ENCODE measurements at regions not wholly inside any gene's neighbourhood (a gene's known extent, or its start where the extent isn't known, plus 50 kb on each side); places are given as distances from the start of the nearest gene placed in this dataset.
"Not testable (repeated sequence)": the region's sequence is repeated elsewhere in the genome, so short reads cannot be mapped to it uniquely, and the experiment has no call there.

DNA sequence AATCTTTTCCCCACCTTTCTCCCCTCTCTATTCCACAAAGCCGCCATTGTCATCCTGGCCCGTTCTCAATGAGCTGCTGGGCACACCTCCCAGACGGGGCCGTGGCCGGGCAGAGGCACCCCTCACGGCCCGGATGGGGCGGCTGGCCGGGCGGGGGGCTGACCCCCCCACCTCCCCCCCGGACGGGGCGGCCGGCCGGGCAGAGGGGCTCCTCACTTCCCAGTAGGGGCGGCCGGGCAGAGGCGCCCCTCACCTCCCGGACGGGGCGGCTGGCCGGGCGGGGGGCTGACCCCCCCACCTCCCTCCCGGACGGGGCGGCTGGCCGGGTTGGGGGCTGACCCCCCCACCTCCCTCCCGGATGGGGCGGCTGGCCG lies 85.6 kb downstream of the OR2B2 start:
- not testable (repeated sequence) for DNase-seq (ENCODE audit: low spot score)

DNA sequence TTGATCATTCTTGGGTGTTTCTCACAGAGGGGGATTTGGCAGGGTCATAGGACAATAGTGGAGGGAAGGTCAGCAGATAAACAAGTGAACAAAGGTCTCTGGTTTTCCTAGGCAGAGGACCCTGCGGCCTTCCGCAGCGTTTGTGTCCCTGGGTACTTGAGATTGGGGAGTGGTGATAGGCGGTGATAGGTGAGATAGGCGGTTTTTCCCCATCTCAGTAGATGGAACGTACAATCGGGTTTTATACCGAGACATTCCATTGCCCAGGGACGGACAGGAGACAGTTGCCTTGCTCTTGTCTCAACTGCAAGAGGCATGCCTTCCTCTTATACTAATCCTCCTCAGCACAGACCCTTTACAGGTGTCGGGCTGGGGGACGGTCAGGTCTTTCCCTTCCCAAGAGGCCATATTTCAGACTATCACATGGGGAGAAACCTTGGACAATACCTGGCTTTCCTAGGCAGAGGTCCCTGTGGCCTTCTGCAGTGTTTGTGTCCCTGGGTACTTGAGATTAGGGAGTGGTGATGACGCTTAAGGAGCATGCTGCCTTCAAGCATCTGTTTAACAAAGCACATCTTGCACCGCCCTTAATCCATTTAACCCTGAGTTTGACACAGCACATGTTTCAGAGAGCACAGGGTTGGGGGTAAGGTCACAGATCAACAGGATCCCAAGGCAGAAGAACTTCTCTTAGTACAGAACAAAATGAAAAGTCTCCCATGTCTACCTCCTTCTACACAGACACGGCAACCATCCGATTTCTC lies 86.2 kb downstream of the OR2B2 start:
- DNase-seq (ENCODE audit: low spot score), result not testable (repeated sequence)

GRCh38 chr6:27825025-27825793 lies 87.0 kb downstream of the OR2B2 start:
- no peak for DNase-seq (ENCODE audit: low spot score)

- not testable (repeated sequence) for DNase-seq (ENCODE audit: low spot score)
Observed at GRCh38 chr6:27824211-27825024, 87.8 kb downstream of the OR2B2 start.

GRCh38 chr6:27823714-27824210 lies 88.4 kb downstream of the OR2B2 start:
- DNase-seq (ENCODE audit: low spot score), result not testable (repeated sequence)

GRCh38 chr6:27816906-27817305 lies 95.3 kb downstream of the OR2B2 start:
- no peak for DNase-seq (ENCODE audit: low spot score)

GRCh38 chr6:27814665-27815424 lies 97.4 kb downstream of the OR2B2 start:
- no peak for DNase-seq (ENCODE audit: low spot score)

DNA sequence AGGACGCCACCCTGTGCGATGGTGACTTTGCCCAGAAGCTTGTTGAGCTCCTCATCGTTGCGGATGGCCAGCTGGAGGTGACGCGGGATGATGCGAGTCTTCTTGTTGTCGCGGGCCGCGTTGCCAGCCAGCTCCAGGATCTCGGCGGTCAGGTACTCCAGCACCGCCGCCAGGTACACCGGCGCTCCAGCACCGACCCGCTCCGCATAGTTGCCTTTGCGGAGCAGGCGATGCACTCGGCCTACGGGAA lies 97.9 kb downstream of the OR2B2 start:
- DNase-seq (ENCODE audit: low spot score), result not testable (repeated sequence)

DNA sequence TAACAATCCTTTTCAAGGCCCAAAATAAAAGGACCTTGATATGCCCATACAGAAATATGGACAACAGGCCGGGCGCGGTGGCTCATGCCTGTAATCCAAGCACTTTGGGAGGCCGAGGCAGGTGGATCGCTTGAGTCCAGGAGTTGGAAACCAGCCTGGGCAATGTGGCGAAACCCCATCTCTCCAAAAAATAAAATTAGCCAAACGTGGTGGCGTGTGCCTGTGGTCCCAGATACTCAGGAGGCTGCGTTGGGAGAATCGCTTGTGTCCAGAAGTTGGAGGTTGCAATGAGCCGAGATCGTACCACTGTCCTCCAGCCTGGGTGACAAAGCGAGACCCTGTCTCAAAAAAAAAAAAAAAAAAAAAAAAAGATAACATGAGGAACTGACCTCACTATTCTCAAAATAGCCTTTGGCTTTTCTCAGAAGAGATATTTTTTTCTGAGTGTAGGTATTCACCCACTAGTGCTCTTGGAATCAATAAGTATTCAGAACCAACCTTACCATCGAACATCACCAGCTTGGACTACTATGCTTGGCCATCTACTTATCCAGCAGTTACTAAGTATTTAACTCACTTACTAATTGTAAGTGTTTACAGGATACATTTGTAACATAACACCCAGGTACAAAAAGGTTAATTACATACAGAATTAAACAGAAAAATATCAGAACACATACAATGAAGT lies 99.2 kb downstream of the OR2B2 start:
- DNase-seq (ENCODE audit: low spot score), result no peak

GRCh38 chr6:27812078-27812804 lies 100.0 kb downstream of the OR2B2 start:
- no peak for DNase-seq (ENCODE audit: low spot score)

DNA sequence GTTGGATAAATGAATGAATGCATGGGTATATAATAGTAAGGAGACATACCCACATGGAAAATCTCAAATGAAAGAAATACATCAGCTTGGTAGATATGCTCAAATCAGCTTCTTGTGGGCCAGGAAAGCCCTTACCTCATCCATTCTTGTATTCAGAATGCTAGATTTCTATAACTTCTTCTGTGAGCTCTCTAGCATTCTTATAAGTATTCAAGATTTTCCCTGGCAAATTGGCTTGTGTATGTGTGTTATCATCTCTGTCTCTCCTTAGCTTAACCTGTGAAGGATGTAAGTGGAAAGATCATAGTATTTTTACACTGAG lies 100.8 kb downstream of the OR2B2 start:
- DNase-seq (ENCODE audit: low spot score), result no peak

DNA sequence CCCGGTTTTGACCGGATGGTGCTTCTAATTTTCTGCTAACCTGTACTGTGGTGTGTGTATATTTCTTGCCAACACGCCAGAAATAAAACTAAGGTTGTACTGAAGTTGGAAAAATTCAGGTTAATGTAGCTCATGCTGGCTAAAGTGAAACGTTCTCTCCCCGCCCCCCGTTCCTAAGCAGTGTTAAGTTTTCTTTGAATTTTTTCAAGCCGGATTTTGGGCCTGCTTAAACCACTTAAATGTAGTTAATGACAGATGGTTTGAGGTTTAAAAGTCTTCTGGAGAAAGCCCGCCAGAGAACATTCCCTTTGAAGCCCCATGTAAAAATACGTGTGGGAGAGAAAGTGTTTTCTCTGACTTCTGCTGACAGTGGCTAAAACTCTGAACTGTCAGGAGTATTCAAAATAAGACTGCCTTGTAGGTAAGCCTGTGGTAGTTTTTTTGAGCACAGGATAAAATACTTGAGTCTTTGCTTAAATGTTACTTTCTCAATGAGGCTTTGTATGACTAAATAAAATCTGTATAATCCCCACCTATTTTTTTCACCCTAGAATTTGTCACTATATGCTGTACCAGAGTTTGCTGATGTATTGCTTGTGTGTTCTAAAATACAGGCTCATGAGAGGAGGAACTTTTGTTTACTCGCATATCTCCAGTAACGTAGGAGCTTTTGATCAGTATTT lies 101.3 kb downstream of the OR2B2 start:
- no peak for DNase-seq (ENCODE audit: low spot score)

DNA sequence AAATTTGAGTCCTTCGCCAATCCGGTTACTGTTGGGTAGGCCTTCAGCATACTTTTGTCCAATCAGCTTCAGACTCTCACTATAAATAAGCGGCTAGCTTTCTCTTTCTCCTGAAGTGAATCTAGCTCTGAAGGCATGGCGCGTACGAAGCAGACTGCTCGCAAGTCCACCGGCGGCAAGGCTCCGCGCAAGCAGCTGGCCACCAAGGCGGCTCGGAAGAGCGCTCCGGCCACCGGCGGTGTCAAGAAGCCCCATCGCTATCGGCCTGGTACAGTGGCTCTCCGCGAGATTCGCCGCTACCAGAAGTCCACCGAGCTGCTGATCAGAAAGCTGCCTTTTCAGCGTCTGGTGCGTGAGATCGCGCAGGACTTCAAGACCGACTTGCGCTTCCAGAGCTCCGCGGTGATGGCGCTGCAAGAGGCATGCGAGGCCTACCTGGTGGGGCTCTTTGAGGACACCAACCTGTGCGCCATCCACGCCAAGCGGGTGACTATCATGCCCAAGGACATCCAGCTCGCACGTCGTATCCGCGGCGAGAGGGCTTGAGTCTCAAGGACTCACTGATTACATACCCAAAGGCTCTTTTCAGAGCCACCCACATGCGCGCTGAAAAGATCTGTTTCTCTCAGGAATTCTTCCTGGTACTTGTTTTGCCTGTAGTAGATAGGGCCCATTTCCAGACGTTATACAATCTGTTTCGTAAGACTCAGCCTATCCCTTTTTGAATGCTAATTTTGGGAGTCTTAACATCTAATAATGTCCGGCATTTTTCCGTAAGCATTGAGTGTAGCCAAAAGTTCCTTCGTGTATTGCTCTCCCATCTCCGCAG lies 102.0 kb downstream of the OR2B2 start:
- no peak for DNase-seq (ENCODE audit: low spot score)

- no peak for DNase-seq (ENCODE audit: low spot score)
Observed at GRCh38 chr6:27809067-27809938, 102.9 kb downstream of the OR2B2 start.

GRCh38 chr6:27808242-27809066 lies 103.7 kb downstream of the OR2B2 start:
- DNase-seq (ENCODE audit: low spot score), result not testable (repeated sequence)

GRCh38 chr6:27807441-27808241 lies 104.6 kb downstream of the OR2B2 start:
- DNase-seq (ENCODE audit: low spot score), result not testable (repeated sequence)
